Stimulated activated CD8-positive, alpha-beta memory T cell treated with anti-CD3 and anti-CD28 coated beads, Interleukin-4, amount 100 ng/mL, for 4 hours (primary cell): ENCODE measurements at regions not wholly inside any gene's neighbourhood (a gene's known extent, or its start where the extent isn't known, plus 50 kb on each side); places are given as distances from the start of the nearest gene placed in this dataset.

Experiments used
- DNase-seq, 2 donors: peaks; one replicate each; pipeline ENCODE4 v3.0.0-alpha.2; 2020; ENCODE audit warnings: low read depth in 2 of 2, low spot score in 1 of 2

- DNase-seq, result no peak
These were observed 176.2 kb upstream of the DMRT1 start for GRCh38 chr9:665296-665695.

DNA sequence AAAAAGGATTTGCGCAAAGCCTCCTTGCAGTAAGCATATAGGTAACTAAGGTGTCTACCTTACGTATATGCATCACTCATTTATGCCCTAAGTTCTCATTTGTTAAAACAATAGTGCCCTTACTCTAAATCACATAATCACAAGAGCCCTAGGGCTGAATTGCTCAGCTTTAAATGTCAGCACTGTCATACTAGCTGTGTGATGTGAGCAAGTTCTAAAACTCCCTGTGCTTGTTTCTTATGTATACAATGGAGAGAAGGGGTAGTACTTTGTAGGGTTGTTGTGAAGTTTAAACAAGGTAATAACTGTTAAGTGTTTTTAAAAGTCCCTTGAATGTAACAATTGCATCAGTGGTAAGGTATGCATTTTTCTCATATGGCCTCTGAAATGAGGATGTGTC lies 169.5 kb upstream of the DMRT1 start:
- DNase-seq, result no peak

- DNase-seq, result no peak
These were observed 168.6 kb upstream of the DMRT1 start for GRCh38 chr9:672851-673250.

GRCh38 chr9:673264-673965 lies 168.1 kb upstream of the DMRT1 start:
- DNase-seq, result no peak

GRCh38 chr9:673966-674526 lies 167.5 kb upstream of the DMRT1 start:
- DNase-seq, result no peak

DNA sequence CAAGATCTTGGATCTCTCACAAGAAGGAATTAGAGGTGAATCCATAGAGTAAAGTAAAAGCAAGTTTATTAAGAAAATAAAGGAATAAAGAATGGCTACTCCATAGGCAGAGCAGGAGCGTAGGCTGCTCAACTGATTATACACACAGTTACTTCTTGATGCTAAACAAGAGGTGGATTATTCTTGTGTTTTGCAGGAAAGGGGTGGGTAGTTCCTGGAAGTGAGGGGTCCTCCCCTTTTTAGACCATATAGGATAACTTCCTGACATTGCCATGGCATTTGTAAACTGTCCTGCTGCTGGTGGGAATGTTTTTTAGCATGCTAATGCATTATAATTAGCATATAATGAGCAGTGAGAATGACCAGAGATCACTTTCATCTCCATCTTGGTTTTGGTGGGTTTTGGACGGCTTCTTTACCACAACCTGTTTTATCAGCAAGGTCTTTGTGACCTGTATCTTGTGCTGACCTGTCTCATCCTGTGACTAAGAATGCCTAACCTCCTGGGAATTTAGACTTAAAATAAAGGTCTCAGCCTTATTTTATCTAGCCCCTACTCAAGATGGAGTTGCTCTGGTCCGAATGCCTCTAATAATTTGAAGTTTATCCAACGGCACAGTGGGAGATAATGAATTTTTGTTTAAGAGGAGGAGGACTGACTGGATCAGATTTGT lies 165.7 kb upstream of the DMRT1 start:
- DNase-seq, result no peak

DNA sequence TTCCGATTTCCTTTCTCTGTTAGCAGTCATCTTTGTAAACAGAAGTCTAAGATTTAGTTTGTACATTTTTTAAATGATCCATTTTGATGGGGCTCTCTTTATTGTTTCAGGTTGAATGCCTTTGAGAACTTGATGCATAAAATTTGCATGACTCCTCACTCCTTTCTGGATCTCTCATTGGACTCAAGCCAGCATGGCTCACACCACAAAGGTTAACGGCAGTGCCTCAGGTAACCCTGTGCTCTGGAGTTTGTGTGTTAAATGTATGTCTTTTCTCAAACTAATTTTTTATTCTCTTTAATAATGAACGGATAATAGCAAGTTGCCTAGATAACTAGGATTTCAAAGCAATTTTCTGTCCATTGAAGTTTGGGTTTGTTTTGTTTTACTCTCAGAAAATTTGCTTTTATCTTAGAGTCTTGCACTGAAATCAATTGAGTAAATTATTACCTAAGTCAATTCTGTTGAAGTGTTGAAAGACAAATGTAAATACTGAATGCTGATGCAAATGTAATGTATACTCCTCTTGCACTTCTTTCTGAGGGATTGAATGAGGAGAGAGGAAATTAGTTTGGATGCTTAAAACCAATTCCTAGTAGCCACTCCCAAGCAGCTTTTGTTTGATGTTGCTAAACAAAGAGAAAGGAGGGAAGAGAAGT lies 164.6 kb upstream of the DMRT1 start:
- no peak for DNase-seq

- no peak for DNase-seq
These were observed 163.9 kb upstream of the DMRT1 start for GRCh38 chr9:677461-678097.

DNA sequence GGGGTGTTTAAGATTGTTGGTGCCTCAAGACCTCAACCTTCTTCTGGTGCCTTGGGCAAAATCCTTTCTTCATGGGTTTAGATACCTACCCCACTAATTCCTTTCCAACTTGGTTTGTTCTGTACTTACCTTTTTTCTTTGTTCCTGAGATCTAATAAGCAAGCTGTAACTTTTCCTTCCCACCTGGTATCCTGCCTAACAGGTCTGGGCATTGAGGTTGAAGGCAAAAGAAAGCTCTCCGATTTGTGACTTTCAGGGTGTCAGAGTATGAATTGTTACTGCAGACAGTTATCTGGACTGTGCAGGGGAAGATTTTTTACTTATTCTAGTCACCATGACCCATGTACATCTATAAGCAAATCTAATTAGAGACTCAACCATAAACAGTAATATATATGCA lies 162.6 kb upstream of the DMRT1 start:
- DNase-seq, result no peak

DNA sequence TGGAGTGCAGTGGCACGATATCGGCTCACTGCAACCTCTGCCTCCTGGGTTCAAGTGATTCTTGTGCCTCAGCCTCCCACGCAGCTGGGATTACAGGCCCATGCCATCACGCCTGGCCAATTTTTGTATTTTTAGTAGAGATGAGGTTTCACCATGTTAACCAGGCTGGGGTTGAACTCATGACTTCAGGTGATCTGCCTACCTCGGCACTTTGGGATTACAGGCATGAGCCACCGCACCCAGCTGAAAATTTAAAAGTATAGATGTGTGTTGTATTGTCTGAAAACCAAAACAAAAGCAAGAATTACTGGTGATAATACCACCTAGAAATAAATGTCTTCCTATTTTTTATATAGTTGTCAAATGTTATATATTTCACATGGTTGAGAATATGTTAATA lies 162.0 kb upstream of the DMRT1 start:
- DNase-seq, result no peak

DNA sequence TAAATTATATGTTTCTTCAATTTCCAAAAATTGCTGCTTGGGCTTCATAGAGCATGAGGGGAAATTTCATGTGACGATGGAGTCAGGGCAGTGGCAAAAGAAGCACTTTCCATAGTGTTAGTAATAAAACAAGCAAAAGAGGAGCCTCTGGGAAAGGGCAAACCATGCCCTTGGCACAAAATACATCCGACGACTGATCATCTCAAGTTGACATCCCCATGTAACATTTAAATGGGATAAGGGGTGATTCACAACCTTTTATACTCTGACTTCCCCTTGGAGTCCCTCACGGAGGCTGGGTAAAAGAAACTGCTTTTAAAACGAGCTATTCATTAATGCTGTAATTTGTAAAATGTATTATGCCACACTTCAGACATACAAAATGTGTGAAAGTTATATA lies 161.4 kb upstream of the DMRT1 start:
- DNase-seq, result no peak

GRCh38 chr9:682633-683508 lies 158.6 kb upstream of the DMRT1 start:
- DNase-seq, result no peak

GRCh38 chr9:683509-684021 lies 157.9 kb upstream of the DMRT1 start:
- DNase-seq, result no peak

DNA sequence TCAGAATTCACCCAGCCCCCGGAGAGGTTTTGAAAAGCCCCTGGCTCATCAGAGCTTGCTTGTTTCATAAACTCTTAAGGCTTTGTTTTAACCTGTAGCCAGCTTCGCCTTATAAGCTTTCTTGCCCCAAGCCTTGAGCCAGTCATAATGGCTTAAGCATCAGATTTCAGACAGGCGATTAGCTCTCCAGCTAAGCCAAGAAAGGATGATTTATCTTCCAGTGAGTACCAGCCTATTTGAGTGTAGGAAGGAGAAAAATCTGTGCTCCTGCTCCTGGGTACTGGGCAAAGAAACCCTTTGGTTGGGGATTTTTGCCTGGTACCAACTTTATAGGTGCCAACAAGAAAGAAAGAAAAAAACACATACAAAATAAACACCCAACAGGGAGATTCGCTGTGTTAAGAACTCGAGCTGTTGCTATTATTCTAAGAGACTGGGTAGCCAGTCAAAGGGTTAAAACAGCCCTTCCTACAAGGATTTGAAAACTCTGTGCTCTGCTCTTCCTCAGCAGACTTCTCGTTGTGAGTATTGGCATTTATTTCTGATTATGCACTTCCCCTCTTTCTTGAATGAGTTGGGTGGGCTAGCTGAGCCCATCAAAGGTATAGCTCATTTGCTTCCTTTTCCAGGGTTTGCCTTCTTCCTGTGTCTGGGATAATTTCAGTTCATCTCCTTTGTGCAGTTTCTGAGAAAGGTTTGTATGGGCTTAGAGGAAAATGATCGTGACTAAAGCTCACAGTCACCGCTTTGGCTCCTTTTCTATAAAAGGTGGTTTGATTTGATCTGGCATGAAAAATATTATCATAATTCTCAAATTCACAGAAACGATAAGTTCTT lies 157.2 kb upstream of the DMRT1 start:
- DNase-seq, result no peak

- DNase-seq, result no peak
These were observed 156.6 kb upstream of the DMRT1 start for GRCh38 chr9:684941-685340.

- DNase-seq, result no peak
These were observed 155.1 kb upstream of the DMRT1 start for GRCh38 chr9:686321-686813.

GRCh38 chr9:687034-687785 lies 154.3 kb upstream of the DMRT1 start:
- DNase-seq, result no peak

DNA sequence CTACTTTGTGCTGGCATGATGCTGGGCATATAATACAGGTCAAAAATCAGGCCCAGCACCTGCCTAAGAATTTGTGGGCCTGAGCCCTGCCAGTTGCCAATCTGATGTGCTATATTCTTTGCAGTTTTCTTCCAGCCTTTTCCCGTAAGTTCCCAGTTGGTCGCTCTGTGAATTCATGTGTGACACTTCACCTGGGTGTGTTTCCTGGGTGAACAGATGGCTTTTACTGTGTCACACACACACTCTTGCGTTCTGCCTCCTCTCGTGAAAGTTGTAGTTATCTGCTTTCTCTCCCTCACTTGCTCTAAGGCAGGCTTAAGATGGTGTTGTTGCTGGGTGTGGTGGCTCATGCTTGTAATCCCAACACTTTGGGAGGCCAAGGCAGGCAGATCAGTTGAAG lies 153.5 kb upstream of the DMRT1 start:
- DNase-seq, result no peak
